Left hindlimb (tissue), 1 donor: ENCODE measurements at regions not wholly inside any gene's neighbourhood (a gene's known extent, or its start where the extent isn't known, plus 50 kb on each side); places are given as distances from the start of the nearest gene placed in this dataset.

Experiments used
- DNase-seq: peaks from one replicate; pipeline ENCODE4 v3.0.0-alpha.2; 2018

DNA sequence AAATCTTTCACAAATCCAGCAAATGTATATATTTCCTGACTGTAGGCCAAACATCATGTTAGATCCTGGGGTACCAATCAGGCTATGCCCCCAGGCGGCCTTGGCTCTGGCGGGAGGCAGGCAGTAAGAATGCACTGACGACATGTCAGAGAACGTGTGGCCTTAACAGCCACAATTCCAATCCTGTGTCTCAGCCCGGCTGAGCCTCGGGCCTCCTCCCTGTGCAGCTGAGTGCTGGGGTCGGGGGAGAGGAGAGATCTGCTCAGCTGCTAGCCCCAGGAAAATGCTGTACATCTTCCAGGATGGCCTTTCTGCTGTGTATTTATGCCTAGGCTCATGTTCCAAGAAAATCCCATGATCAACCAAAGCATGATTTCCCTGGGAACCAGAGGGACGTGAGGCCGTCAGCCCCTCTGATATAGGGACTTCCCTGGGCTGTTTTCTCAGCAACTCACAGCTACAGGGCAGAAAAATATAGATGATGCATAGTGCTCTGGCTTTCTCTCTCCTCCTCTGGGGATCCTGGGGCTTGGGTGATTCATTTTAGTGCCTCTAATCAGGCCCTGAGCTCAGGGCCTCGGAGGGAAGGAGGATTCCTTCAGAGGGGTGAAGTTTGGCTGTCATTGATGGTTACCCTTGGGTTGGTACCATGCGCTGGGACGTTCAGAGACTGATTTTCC is 604.0 kb downstream of the HS3ST4 start:
- no peak for DNase-seq

DNA sequence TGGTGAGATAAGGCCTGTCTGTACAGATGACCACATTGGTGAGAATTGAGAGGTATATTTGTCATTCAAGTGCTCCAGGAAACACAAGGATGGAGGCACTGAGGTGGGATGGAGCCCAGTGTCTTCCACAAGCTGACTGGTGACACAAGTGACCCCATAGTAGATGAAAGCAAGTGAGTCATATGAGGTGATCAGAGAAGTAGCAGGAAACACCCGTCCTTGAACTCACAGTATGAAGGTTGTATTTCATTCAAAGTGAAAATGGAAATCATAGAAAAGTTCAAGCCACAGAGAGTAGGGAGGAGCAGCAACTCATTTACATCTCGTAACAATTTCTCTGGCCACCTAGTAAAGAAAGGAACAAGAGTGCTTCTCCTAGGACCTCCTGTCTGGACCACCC is 609.8 kb downstream of the HS3ST4 start:
- DNase-seq, result no peak

DNA sequence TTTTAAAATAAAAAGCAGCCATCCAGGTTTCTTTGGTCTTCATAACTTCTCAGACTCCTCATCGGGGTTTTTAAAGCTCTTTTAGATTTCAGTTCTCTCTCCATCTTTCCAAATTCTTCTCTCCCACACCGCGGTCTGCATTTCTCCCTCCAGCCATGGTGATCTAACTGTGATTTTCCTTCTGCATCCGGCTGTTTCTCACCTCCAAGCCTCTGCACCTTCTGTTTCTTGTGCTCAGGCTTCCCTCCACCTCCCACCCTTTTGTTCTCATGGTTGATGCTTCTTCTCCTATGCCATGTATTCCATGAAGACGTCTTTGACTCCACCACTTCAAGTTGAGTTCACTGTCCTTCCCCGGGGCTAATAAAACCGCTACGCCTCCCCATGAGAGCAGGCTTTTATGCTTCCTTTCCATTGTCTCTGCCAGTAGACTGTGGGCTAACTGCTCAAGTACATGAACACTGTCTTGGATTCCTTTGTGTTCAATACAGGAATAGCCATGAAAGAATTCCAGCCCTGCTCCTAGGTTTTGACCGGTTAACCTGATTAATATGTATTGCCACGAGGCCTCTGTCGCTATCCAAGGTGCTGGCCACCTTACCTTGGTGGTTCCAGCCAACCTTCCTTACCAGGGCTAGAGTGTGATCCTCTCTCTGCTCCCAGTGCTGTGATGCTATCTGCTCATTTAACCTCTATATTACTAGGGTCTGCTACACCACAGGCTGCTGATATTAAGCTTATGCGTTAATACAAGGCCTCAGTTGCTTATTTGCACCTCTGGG is 625.1 kb downstream of the HS3ST4 start:
- DNase-seq, result no peak

DNA sequence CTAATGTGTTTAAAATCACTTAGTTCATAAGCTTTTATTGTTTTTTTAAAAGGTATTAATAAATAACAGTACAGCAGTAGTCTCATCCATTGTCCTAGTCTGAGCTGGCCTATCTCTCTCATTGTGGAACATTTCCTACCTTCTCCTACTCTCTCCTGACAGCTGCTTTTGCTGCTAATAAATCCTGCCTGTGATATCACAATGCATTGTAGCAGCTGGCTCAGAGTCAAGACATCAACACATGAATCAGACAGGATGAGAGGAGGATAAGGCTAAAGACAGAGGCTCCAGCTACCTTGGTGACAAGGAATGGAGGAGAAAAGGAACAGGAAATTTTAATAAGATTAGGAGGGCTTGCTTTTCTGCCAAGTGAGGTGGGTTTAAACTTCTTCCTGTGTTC is 626.1 kb downstream of the HS3ST4 start:
- no peak for DNase-seq

DNA sequence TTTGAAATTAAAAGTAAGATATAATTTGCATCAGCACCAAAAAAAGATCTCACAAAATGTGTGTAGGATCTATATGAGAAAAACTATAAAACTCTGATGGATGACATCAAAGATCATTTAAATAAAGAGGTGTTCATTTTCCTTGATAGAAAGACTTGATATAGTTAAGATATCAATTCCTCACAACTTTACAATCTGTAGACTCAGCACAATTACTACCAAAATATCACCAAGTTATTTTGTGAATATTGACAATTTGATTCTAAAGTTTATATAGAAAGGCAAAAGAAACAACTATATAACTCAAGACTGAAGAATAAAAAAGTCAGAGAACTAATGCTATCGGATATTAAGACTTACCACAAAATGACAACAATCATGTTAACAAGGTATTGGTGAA is 638.9 kb downstream of the HS3ST4 start:
- DNase-seq, result no peak

DNA sequence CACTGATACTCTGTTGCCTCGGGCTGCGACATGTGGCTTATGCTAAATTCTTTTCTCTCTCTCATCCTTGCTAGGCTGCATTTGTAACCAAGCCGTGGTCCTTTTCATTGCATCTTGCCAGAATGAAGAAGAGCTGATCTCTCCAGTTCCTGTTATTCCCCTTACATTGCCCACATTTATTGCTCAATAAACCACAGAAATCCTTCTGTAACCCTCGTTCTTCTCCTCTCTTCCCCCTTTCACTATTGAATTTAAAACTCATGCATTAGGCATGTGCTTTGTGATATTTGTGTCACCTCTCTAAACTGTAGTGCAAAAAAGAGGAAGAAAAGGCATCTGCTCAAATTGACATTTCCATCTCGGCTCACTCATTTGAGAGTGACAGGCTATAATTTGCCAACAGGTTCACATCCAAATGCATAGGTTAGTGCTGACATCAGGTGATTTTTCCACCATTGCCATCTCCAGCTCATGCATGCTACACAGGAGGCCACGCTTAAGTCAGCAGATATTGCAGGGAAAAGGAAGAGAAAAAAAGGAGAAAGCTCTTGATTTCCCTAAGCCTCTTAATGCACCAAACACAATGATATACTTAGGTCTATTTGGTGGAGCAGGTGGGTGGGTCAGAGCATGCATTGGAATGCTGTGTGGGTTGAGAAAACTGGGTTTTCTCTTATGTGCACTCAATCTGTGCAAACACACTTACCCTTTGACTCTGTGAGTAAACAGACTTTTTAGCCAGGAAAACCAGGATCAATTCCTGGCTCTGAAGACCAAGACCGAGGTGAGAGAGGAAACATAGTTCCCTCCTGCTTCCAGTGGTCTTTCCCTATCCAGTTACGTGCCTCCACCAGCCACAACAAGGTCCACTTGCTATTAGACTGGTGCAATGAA is 642.7 kb downstream of the HS3ST4 start:
- DNase-seq, result no peak

DNA sequence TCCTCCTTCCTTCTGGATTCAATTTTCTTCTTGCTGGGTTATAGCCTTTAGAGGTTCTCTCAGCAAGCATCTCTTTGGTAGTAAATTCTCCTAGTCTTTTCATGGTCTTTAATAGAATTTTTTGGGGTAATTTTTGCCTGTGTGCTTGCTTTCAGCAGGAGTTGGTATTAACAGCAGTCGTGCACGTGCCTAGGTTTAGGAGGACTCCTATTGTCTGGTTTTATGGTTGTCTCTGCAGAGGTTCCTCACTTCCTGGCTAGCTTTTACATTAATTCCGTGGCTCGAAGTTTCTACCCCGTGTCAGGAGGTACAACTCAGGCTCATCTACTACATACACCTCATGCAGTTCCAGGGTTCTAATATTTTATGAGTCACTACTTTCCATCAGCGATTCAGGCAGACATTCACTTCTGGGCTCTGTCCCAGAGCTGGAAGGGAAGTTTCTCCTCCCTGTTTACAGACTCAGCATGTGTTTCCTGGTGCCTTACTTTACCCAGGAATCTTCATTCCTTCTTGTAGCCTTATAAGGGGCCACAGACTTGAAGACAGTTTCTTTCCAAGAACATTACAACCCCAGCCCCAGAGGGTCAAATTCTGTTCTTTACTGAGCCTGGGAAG is 643.6 kb downstream of the HS3ST4 start:
- no peak for DNase-seq

DNA sequence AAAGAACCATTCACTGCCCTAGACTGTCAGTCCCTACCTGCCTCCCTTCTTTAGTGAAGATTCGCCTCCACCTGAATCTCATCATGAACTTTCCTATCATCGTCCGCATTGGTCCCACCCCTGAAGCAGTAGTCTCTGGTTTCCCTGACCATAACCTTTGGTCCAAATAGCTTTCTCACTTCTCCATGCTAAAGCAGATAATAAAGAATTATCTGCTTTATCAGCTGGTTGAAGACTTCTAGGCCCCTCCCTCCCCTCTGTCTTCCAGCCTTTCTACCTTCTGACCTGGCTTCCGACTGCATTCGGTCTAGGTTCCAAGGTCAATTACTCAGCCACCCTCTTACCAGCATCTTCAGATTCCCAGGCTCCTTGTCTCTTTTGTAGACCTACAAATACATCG is 650.9 kb downstream of the HS3ST4 start:
- DNase-seq, result no peak

DNA sequence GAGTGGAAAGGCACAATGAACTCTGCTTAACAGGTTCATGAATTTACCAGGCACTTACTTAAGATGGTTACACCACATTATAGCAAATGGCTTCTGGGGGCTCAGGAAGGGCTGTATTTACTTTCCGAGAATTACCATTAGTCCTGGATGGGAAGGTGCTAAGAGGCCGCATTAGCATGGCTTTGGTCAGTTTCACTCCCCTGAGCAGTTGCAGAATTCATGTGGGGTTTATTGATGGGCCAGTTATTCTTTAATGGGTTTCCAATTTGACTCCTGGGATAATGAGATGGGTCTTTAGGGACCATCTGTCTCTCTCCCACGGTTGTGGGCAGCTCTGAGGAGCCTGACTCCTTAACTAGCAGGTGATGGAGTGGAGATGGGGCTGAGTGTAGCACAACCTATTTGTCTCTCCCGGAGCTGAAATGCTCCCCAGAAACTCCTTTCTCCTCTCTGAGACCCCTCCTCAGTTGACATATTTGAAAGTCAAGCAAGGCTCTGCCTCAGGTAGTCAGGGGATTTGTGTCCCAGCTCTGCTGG is 652.5 kb downstream of the HS3ST4 start:
- no peak for DNase-seq

DNA sequence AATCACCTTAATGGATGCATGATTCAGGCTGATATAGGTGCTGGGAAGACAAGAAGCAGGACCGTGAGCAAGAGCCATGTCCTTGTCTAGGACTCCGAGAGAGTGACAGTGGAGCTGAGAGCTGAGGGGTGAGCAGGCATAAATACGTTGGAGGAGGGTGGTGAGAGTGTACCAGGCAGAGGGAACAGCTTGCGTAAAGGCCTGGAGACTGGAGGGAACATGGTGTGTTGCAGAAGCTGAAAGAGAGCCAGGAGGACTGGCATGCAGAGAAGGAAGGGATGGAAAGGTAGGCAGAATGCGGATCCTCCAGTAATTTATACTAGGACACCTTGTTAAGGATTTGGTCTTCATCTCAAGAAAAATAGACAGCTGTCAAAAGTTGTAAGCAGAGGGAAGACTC is 653.2 kb downstream of the HS3ST4 start:
- DNase-seq, result no peak

DNA sequence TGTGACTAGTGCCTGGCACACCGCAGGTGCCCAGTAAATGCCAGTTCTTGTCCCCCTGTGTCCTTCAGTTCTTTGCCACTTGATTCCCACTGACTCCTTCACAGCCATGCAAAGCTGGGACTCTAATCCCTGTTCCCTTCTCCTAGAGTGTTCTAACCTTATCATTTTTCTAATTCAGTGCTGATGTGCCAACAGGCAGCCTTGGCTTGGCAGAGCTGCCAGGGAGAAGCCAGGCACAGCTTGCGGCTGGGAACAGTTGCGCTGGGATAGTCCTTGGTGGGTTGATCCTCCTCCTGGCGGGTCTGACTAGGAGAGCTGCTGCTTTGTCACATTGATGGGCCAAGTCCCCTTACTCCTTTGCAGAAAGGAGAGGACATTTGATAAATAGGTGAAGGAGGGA is 654.2 kb downstream of the HS3ST4 start:
- DNase-seq, result no peak

DNA sequence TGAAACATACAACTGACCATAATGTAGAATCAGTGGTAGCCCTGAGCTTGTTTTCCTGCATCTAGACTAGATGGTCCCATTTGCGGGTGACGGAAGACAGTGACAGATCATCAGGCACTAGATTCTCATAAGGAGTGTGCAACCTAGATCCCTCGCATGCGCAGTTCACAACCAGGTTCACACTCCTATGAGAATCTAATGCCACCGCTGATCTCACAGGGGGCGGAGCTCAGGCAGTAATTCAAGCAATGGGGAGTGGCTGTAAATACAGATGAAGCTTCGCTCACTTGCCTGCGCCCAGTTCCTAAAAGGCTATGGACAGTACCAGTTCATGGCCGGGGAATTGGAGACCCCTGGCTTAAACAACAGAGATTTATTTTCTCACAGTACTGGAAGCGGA is 656.3 kb downstream of the HS3ST4 start:
- no peak for DNase-seq

DNA sequence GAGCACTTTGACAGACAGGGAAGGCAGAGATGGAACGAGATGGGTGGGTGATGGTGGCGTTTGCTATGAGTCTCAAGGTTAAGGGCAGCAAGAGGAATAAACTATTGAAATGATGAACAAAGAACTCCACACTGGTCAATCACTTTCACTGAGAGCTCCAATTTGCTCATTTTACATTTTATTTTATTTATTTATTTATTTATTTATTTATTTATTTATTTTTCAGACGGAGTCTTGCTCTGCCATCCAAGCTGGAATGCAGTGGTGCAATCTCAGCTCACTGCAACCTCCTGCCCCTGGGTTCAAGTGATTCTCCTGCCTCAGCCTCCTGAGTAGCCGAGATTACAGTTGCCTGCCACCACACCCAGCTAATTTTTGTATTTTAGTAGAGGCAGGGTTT is 669.1 kb downstream of the HS3ST4 start:
- no peak for DNase-seq

DNA sequence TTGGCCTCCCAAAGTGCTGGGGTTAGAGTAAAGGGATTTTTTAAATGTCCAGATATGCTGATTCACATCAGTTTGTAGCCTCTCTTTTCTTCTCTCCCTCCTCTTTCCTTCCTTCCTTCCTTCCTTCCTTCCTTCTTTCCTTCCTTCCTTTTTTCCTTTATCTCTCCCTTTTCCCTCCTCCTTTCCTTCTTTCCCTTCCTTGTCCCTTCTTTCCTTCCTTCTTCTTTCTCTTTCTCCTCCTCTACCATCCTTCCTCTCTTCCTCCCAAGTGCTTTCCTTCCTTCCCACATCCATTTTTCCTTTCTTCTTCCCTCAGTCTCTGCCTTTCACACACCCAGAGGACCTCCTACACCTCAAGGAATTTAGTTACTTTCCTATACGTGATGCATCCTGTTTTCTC is 671.8 kb downstream of the HS3ST4 start:
- DNase-seq, result no peak

DNA sequence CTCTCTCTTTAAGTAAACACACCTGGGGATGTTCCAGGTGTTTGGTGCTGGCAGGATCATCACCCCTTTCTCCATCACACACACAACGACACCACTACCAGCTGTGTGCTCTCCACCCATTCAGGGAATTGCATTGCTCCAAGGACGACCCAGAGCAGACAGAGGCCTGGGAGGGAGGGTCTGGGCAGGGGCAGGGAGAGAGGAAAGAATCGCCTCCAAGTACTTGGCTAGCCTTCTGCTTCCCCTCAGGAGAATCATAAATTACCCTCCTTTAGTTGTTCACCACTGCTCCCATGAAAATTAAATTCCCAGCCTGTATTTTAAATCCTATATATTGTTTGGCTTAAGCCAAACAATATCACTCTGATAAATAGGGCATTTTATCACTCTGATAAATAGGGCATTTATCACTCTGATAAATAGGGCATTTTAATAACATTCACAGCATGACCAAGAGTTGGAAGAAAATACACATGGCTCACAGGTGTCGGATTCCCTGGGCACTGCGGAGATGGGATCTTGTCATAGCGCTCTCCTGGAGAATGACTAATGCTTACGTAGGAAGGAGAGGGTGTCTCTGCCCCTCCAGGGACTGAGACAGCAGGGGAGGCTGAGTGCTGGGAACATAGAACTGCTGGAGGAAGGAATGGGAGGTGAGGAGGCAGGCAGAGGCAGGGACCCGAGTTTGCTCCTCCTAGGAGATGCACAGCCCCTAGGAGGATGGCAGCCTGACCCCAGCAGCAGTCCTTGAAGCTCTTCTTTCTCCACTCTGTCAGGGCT is 673.6 kb downstream of the HS3ST4 start:
- DNase-seq, result no peak

DNA sequence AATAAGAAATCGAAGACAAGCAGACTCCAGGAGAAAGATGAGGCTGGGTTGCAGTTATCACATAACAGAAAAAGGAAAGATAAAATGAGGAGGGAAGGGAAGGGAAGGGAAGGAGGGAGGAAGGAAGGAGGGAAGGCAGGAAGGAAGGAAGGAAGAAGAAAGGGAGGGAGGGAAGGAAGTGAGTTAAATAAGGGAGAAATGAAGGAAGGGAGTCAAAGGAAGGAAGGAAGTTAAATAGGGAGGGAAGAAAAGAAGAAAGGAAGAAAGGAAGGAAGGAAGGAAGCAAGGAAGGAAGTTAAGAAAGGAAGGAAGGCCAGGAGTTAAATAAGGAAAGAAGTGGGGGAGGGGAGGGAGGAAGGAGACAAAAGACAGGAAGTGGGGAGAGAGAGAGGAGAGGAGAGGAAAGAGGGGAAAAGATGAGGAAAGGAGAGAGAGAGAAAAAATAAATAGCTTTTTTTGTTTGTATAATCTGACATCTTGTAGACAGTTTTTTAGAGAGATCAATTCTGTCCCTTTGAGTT is 679.6 kb downstream of the HS3ST4 start:
- no peak for DNase-seq

DNA sequence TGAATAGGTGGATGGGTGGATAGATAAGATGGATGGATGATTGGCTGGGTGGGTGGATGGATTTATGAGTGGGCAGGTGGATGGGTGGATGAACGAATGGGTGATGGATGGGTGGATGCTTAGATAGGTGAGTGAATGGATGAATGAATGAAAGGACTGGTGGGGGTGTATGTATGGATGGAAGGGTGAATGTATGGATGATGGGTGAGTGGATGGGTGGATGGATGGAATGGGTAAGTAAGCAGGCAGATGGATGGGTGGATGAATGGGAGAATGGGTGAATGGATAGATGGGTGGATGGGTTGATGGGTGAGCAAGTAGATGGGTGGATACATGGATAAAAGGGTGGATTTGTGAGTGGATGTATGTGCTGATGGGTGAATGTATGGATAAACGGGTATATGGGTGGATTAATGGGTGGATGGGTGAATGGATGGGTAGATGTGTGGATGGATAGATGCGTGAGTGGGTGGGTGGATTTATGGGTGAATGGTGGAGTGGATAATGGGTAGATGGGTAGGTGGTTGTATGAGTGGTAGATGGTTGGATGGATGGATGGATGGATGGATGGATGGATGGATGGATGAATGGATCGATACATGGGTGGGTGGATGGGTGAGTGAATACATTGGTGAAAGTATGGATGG is 682.6 kb downstream of the HS3ST4 start:
- no peak for DNase-seq

DNA sequence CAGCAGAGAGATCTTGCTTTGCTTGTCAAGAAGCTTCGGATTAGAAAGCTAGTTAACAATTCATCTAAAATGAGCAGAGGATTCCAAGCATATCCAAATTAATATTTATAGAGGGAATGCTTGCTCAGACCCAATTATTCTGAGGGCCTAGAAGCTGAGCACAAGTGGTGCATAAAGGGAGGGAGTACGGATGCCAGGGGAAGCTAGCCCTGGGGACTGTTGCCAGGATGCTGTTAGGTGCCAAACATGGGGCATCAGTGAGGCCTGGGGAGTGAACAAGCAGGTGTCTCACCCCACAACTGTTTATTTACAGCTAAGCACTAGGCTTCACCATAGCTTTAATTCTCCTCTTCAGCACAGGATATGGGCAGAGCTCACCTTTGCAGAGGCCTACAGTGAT is 684.1 kb upstream of the C16orf82 start:
- DNase-seq, result no peak

DNA sequence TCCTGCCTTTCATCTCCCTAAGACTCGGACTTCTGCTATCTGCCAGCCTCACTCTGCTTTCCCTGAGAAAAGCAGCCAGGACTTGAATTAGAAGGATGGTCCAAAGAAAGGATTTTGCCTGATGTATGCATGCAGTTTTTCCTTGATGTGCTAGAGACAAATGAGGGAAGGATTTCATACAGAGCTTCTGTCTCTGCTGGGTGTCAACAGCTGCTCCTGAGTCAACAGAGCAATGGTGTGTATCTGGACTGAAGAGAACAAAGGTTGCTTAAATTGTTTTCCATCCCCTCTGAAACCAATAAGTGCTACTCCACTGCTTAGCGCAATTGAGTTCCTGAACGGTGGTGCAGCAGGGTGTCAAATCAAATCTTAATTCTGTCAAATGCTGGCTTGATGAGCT is 680.6 kb upstream of the C16orf82 start:
- no peak for DNase-seq

DNA sequence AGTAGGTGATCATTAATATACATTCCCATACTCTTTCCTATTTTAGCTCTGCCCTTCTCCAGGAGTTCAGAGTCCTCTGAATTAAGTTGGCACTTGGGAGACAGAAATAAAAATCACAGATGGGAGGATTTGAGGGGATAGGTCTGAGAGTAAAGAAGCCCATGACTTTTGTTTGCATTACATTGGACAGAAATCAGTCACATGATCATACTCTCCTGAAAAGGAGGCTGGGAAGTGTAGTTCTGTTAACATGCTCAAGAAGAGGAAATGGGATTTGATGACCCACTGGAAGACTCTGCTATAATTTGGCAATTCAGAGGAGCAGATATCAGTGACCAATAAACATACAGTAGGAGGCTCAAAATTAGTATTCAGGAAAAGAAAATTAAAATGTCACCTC is 674.9 kb upstream of the C16orf82 start:
- DNase-seq, result no peak

DNA sequence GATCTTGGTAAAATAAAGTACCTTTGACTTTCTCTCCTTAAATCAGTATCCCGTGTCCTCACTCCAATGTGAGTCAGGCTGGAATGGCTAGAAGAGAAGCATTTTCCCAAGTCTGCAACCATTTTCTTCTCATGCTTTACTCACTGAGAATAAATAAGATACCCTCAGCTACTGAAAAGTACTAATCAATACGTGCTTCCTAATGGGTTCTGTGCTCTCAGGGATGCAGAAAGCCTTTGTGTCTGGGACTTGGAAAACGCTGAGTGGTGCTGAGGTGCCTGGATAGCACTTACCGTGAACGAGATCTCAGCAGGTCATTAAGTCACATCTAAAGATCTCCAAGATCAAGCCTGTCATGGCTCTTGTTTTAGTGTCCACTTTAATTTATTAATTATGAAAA is 672.3 kb upstream of the C16orf82 start:
- no peak for DNase-seq
